ENCODE measurements at regions not wholly inside any gene's neighbourhood (a gene's known extent, or its start where the extent isn't known, plus 50 kb on each side); places are given as distances from the start of the nearest gene placed in this dataset.

- TF ChIP-seq CTCF (IDR thresholded peaks at IDR 0.05; ENCODE audit: low read depth, low read length, poor library complexity, severe bottlenecking): no peak
- TF ChIP-seq EZH2phosphoT487 (IDR thresholded peaks at IDR 0.05; ENCODE audit: borderline replicate concordance, low read length): no peak
These were observed 166.8 kb upstream of the CST7 start for GRCh38 chr20:24782301-24782700.

Measured in DOHH2 (cell line).